HG02870 (cell line): ENCODE measurements at regions not wholly inside any gene's neighbourhood (a gene's known extent, or its start where the extent isn't known, plus 50 kb on each side); places are given as distances from the start of the nearest gene placed in this dataset.
"Not testable (repeated sequence)": the region's sequence is repeated elsewhere in the genome, so short reads cannot be mapped to it uniquely, and the experiment has no call there.

ENCODE experiments used
- ATAC-seq: cut with Tn5 transposase; IDR thresholded peaks from one replicate; pipeline ENCODE4 v1.9.1; 2021; ENCODE audit warnings: mild to moderate bottlenecking, moderate library complexity; ENCODE audit not compliant: unreplicated experiment

- ATAC-seq: no peak
These were observed 266.4 kb downstream of the CXCL12 start for GRCh38 chr10:44118500-44118899.

DNA sequence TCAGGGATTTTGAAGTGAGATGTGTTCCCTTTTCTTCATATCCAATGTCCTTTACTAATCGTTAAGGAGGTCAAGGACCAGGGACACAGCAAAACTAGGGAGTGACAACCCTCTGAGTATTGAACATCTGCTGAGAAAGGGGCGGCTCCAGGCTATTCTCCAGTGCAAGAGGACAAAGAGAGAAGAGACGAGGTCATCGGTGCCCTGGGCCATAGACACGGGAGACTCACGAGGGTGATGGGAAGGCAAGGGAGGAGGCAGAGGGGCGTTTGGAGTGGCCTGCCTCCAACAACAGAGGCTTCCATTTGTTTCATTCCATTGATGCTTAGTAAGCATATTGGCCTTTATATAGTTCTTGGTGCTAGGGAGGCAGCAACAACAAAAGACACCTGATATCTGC is 268.4 kb downstream of the CXCL12 start:
- no peak for ATAC-seq

GRCh38 chr10:44115516-44115915 is 269.4 kb downstream of the CXCL12 start:
- no peak for ATAC-seq

- ATAC-seq: no peak
These were observed 270.5 kb downstream of the CXCL12 start for GRCh38 chr10:44114441-44114840.

GRCh38 chr10:44112280-44112679 is 272.6 kb downstream of the CXCL12 start:
- ATAC-seq: not testable (repeated sequence)

DNA sequence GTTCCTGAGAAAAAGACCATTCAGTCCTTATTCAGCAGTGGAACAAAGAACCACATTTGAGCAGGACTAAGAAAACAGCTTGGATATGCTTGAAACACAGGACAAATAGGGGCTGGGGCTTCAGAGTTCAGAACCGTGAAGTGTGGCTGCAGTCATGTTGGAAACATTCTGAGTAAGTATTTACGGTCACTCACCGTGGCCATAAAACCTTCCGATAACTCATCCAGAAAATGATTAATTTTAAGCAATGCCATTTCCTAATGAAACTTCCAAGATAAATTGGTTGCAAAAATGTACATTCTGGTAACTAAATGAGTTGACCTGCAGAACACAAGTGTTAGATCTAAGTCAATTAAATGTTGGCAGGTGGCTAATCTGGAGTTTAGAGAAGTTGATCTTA is 279.2 kb downstream of the CXCL12 start:
- ATAC-seq: no peak

GRCh38 chr10:44102726-44103255 is 282.1 kb downstream of the CXCL12 start:
- ATAC-seq: no peak

GRCh38 chr10:44101082-44101481 is 283.8 kb downstream of the CXCL12 start:
- ATAC-seq: no peak

DNA sequence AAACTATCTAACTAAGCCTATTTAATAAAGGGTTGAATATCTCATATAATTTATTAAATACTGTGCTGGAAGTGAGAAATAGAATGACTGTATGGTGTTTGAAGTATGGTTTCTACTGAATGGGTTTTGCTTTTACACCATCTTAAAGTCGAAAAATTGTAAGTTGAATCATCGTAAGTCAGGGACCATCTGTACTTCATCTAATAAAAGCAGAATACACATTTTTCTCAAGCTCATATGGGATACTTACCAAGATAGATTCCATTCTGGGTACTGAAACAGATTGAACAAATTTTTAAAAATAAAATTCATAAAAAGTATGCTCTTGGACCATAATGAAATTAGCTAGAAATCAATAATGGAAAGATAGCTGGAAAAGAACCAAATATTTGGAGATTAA is 285.4 kb downstream of the CXCL12 start:
- ATAC-seq: no peak

DNA sequence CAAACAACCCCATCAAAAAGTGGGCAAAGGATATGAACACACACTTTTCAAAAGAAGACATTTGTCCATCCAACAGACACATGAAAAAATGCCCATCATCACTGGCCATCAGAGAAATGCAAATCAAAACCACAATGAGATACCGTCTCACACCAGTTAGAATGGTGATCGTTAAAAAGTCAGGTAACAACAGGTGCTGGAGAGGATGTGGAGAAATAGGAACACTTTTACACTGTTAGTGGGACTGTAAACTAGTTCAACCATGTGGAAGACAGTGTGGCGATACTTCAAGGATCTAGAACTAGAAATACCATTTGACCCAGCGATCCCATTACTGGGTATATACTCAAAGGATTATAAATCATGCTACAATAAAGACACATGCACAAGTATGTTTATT is 288.7 kb downstream of the CXCL12 start:
- not testable (repeated sequence) for ATAC-seq

DNA sequence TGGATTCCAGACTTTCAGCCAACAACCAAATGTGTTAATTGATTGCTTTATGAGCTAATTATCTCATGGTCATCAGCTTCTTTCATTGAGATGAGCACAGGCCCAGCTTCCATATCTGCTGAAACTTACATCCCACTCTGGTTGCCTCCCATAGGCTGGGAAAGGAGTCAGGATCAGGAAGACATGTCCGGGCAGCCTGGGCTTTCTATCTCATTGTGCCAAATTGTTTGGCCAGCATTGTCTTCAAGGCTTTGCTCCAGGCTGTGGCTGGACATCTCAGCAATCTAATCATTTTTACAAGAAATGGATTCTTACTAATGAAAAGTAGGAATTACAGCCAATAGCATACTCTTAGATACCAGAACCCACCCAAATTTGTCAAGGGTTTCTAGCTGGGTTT is 295.2 kb downstream of the CXCL12 start:
- ATAC-seq: no peak

DNA sequence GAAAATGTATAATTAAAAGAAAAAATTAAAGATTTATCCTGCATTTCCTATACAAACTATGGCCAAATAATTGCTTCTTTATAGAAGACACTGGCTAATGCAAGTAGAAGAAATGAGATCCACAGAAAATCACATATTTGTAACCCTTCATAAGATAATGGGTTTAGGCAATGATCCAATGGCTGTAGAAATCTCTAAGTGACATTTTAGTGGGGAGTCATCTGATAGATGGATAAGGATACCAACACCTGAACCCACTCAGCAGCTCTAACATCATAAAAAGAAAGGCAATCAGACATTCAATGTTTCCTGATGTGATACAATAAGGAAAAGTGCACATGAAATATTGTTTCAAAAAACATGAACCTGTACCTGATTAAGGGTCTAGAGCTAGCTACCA is 297.5 kb downstream of the CXCL12 start:
- no peak for ATAC-seq

- no peak for ATAC-seq
These were observed 301.0 kb downstream of the CXCL12 start for GRCh38 chr10:44083719-44084400.

- no peak for ATAC-seq
These were observed 313.4 kb downstream of the CXCL12 start for GRCh38 chr10:44071479-44071878.

DNA sequence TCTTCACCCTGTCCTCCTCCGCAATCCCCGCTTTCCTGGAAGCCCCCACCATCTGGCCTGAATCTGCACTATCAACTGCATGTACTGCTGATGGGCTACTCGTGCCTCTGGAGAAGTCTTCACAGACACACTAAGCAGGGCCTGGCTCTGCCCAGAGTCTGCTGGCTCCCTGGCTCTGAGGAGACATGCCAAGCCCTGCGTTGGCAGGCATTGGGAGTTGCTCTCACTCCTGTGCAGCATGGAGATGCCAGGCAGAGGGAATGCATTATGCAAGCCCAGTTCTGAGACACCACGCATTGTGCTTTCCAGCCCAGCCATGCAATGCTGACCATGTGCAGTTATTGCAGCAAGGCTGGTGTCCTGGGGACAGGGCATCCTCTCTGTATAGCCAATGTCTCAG is 314.6 kb downstream of the CXCL12 start:
- ATAC-seq: no peak

DNA sequence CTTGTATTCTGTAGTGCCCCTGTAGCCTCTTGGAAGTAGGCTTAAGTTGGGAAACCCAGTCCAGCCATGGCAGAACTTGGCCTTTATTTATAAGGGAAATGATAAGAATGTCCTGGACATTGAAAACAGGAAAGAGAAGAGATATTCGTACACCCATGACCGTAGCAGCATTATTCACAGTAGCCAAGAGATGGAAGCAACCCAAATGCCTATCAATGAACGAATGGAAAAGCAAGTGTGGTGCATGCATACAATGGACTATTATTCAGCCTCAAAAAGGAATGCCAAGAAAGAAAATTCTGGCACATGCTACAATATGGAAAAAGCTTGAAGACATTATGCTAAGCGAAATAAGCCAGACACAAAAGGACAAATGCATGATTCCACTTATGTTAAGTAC is 315.3 kb downstream of the CXCL12 start:
- no peak for ATAC-seq

DNA sequence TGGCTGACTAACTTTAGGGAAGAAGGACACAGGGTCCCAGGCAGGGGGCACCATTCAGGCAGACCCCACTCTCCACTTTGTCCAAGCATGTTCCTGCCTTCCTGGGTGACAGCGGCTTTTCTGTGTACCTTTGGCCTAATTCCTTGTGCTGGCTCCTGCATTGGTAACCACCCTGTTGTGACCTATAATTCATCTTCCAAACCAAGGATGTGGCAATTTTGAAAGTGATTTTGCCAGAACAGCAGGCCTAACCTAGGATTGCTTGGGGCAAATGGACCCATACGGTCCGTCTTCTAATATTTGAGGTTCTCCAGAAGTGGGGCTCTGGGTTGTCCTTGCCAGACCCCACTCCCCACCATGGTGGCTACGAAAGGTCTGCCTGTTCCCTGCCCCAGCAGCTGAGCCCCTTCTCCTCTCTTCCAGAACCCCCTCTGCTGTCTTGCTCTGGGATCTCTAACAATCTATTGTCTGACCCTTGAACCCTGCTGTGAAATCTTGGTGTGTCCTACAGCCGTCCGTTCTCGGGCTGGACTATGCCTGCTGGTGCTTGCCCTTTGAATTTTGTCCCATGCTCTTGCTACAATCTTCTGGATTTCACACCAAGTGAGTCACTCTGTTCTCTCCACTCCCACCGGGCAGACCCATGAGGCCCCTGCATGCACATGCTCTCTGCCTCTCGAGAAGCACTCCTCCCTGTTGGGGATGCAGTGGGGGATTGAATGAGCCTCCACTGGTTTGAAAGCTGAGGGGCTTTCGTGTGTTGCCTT is 316.0 kb downstream of the CXCL12 start:
- ATAC-seq: no peak

DNA sequence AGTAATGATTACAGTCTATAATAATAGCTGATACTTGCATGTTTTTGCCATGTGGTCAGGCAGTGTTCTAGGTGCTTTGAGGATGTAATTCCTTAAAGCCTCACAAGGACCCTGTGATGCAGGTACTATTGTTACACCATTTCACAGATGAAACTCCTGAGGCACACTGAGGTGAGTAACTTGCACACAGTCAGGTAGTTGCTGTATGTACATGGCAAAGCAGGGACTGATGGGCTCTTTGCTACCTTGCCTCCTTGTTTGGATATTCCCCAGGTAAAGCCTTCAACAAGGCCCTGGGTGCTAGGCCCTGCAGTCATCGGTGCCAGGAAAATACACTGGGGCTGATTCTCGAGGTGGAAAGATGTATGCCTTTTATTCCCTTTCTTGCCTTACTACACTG is 317.5 kb downstream of the CXCL12 start:
- ATAC-seq: no peak

DNA sequence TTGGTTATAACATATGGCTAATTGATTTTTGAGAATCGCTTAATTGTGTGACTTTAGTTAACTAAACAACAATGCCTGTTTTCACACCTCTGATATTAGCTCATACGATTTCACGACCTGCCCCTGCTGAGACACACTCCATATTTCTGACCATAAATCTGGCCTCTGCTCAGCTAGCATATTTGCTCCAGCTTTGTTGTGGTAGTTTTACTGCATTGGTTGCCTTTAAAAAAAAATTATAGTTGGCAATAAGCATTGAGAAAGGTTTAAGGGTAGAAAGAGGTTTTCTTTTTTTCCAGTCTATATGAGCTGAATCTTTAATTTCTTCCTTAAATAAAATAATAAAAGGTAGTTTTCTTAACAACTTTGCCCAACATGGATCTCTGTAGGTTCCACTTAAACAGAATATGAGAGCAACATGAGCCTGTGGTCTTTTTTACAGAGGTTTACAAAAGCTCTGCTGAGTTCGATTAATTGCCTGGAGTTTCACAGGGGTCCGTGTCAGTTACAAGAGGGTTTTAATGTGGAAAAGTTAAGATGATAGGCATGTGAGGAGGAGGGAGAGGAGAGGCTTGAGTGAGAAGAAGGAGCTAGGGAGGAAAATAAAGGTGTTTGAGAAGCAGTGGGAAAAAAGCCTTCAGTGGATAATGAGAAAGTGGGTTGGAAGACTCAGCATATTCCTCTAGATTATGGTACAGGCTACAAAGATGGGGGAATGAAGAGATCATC is 318.2 kb downstream of the CXCL12 start:
- no peak for ATAC-seq

- no peak for ATAC-seq
These were observed 318.9 kb downstream of the CXCL12 start for GRCh38 chr10:44065788-44066526.
